B cell (primary cell): ENCODE measurements at regions not wholly inside any gene's neighbourhood (a gene's known extent, or its start where the extent isn't known, plus 50 kb on each side); places are given as distances from the start of the nearest gene placed in this dataset.
"Not testable (repeated sequence)": the region's sequence is repeated elsewhere in the genome, so short reads cannot be mapped to it uniquely, and the experiment has no call there.

Source experiments
- ATAC-seq: fragments of 200-7000 bp; cut with Tn5 transposase; one replicate; pipeline ENCODE4 v1.10.0; 2021; ENCODE audit warnings: low read depth, mild to moderate bottlenecking, moderate number of reproducible peaks, moderate library complexity
- CTCF ChIA-PET: fragments of 350-600 bp; sonication (Branson Sonifier 250); formaldehyde crosslinking; loops from one replicate; lab custom pipeline; 2021; ENCODE audit warnings: antibody characterized with exemption, inconsistent platforms; lab: Charles Lee
- POLR2A ChIA-PET: fragments of 350-600 bp; sonication (Branson Sonifier 250); formaldehyde crosslinking; loops from one replicate; lab custom pipeline; 2021; ENCODE audit warnings: antibody characterized with exemption; lab: Charles Lee
- DNase-seq: peaks from one replicate; pipeline ENCODE4 v3.0.0; 2013
- H2AFZ ChIP-seq: 2 replicates; pipeline ENCODE4 v1.6.1; 2012; ENCODE audit warnings: mild to moderate bottlenecking, low read depth, low read length; ENCODE audit not compliant: insufficient read depth, poor library complexity, severe bottlenecking
- H3K27ac ChIP-seq, 2 donors: 1 replicate in 1 of 2; 2 replicates in 1 of 2; pipeline ENCODE4 v1.5.1; 2012 to 2013; ENCODE audit warnings: low read length in 2 of 2, mild to moderate bottlenecking in 2 of 2, moderate library complexity in 1 of 2
- H3K27me3 ChIP-seq, 4 experiments: fragments of 200-600 bp in 1 of 4; sonication (generic) in 1 of 4; replicated peaks in 1 of 4; 1 replicate in 2 of 4; 2 replicates in 2 of 4; pipeline versions ENCODE4 v1.6.1 to v1.7.0; 2013 to 2016; ENCODE audit warnings: low read length in 3 of 4, mild to moderate bottlenecking in 2 of 4, mixed read lengths in 1 of 4, moderate library complexity in 1 of 4; ENCODE audit not compliant: insufficient read depth in 4 of 4, control insufficient read depth in 3 of 4; ENCODE audit errors: control extremely low read depth in 1 of 4
- H3K36me3 ChIP-seq, 2 experiments: replicated peaks in 1 of 2; 1 replicate in 1 of 2; 2 replicates in 1 of 2; pipeline versions ENCODE4 v1.6.1 to v1.7.1; 2013; ENCODE audit warnings: low read length in 1 of 2; ENCODE audit not compliant: insufficient read depth in 2 of 2, control insufficient read depth in 1 of 2; ENCODE audit errors: control extremely low read depth in 1 of 2, extremely low read depth in 1 of 2
- H3K4me1 ChIP-seq, 2 donors: fragments of 200-600 bp in 1 of 2; sonication (generic) in 1 of 2; 1 replicate in 1 of 2; 2 replicates in 1 of 2; pipeline versions ENCODE4 v1.5.1 to v1.6.1; 2013 to 2017; ENCODE audit warnings: low read length in 2 of 2; ENCODE audit not compliant: control insufficient read depth in 2 of 2, insufficient read depth in 2 of 2
- H3K4me2 ChIP-seq: replicated peaks from 2 replicates; pipeline ENCODE3; 2012; ENCODE audit warnings: mild to moderate bottlenecking, low read depth, low read length; ENCODE audit not compliant: poor library complexity, severe bottlenecking
- H3K4me3 ChIP-seq, 5 experiments: fragments of 200-600 bp in 1 of 5; sonication (generic) in 1 of 5; 1 replicate in 3 of 5; 2 replicates in 2 of 5; pipeline versions ENCODE4 v1.5.1 to v1.7.0; 2011 to 2016; ENCODE audit warnings: low read length in 4 of 5, mild to moderate bottlenecking in 4 of 5, low read depth in 2 of 5, control low read depth in 1 of 5, moderate library complexity in 1 of 5; ENCODE audit not compliant: insufficient read depth in 1 of 5; ENCODE audit errors: control extremely low read depth in 1 of 5, extremely low read depth in 1 of 5
- H3K79me2 ChIP-seq: fragments of 200-600 bp; sonication (generic); one replicate; pipeline ENCODE4 v1.6.0; 2016; ENCODE audit warnings: low read length; ENCODE audit not compliant: control insufficient read depth, insufficient read depth
- H3K9ac ChIP-seq: fragments of 200-600 bp; sonication (generic); 2 replicates; pipeline ENCODE4 v1.6.1; 2017; ENCODE audit warnings: mild to moderate bottlenecking, low read length, moderate library complexity
- H3K9me3 ChIP-seq, 3 donors: one replicate each; pipeline versions ENCODE4 v1.6.1 to v1.7.1; 2013; ENCODE audit warnings: low read length in 2 of 3; ENCODE audit not compliant: control insufficient read depth in 2 of 3, insufficient read depth in 1 of 3; ENCODE audit errors: control extremely low read depth in 1 of 3
- H4K20me1 ChIP-seq: 2 replicates; pipeline ENCODE4 v1.6.0; 2012; ENCODE audit warnings: mild to moderate bottlenecking, low read length; ENCODE audit not compliant: insufficient read depth, control insufficient read depth, poor library complexity, severe bottlenecking
- H3K27ac Mint-ChIP-seq: one replicate; pipeline ENCODE4 v1.8.0; 2021; ENCODE audit warnings: mixed read lengths
- H3K27me3 Mint-ChIP-seq: one replicate; pipeline ENCODE4 v1.8.0; 2021; ENCODE audit warnings: mixed read lengths
- H3K4me1 Mint-ChIP-seq: one replicate; pipeline ENCODE4 v1.8.0; 2021; ENCODE audit warnings: mixed read lengths
- H3K4me3 Mint-ChIP-seq: one replicate; pipeline ENCODE4 v1.8.0; 2021; ENCODE audit warnings: mixed read lengths
- H3K9me3 Mint-ChIP-seq: one replicate; pipeline ENCODE4 v1.8.0; 2022; ENCODE audit warnings: mixed read lengths; ENCODE audit not compliant: insufficient read depth
- EZH2 ChIP-seq: IDR thresholded peaks from 2 replicates; pipeline ENCODE4 v1.6.1; 2012; ENCODE audit warnings: borderline replicate concordance, low read depth, mild to moderate bottlenecking, moderate library complexity, low read length; ENCODE audit not compliant: insufficient read depth, poor library complexity, severe bottlenecking
- WGBS: methylation state at CpG from one replicate; pipeline ENCODE4 v1.1.5; 2013; ENCODE audit warnings: missing lambda C conversion rate; ENCODE audit not compliant: insufficient coverage; 5-methylcytosine and 5-hydroxymethylcytosine counted together
- intact Hi-C: fragments of 100-400 bp; cut with micrococcal nuclease; formaldehyde crosslinking; loops from one replicate; pipeline ENCODE4 v1.10.0; 2022
- TF ChIP-seq, protein P1 (sequence below): fragments of 200-600 bp; IDR thresholded peaks from one replicate; pipeline ENCODE4 v1.8.0; 2022; ENCODE audit warnings: antibody characterized with exemption, mild to moderate bottlenecking

DNA sequence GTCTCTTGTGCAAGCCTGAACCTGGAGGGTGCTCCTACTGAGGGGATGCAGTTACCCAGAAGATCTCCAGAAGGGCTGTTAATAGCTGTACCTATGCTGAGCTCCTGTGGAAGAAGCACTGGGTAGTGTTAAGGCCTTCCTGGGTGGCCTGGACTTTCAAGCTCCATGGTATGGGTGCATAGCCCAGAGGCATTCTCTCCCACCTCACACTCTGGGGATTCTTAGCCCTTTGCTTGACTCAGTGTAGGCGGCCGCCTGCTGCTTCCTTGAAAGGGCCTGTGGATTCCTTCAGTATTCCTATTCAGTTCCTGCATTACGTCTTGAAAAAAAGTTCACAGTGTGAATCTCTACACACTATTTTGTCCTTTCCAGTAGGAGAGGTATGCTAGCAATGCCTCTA, 235.7 kb upstream of the MAGEB16 start:
- Histone ChIP-seq H3K27me3 (no peaks in the 10 kb centered on the region), H4K20me1 (no peaks in the 10 kb centered on the region), H2AFZ (no peak overlapping the region), H3K4me1 (no peaks in the 10 kb centered on the region), H3K27ac (no peak overlapping the region), H3K4me2 (no peak overlapping the region), H3K4me3 (no peak overlapping the region), H3K9me3 (no peaks in the 10 kb centered on the region), H3K79me2 (no peaks in the 10 kb centered on the region), H3K9ac (no peak overlapping the region), H3K36me3 (no peaks in the 10 kb centered on the region)
- H3K27me3 Mint-ChIP-seq: no peaks in the 10 kb centered on the region
- no peak for ATAC-seq
- intact Hi-C loops: no loop called here
- no peak overlapping the region for H3K4me3 Mint-ChIP-seq
- no peak overlapping the region for H3K27ac Mint-ChIP-seq
- POLR2A ChIA-PET: no interaction called here
- H3K9me3 Mint-ChIP-seq: no peaks in the 10 kb centered on the region
- no peaks in the 10 kb centered on the region for H3K4me1 Mint-ChIP-seq
- WGBS: no CpG with 5 or more reads among the region's 3 CpGs
- no peak for DNase-seq
- CTCF ChIA-PET: no interaction called here
- TF ChIP-seq, protein P1, sequence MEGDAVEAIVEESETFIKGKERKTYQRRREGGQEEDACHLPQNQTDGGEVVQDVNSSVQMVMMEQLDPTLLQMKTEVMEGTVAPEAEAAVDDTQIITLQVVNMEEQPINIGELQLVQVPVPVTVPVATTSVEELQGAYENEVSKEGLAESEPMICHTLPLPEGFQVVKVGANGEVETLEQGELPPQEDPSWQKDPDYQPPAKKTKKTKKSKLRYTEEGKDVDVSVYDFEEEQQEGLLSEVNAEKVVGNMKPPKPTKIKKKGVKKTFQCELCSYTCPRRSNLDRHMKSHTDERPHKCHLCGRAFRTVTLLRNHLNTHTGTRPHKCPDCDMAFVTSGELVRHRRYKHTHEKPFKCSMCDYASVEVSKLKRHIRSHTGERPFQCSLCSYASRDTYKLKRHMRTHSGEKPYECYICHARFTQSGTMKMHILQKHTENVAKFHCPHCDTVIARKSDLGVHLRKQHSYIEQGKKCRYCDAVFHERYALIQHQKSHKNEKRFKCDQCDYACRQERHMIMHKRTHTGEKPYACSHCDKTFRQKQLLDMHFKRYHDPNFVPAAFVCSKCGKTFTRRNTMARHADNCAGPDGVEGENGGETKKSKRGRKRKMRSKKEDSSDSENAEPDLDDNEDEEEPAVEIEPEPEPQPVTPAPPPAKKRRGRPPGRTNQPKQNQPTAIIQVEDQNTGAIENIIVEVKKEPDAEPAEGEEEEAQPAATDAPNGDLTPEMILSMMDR: no peak
- no peak for TF ChIP-seq EZH2

DNA sequence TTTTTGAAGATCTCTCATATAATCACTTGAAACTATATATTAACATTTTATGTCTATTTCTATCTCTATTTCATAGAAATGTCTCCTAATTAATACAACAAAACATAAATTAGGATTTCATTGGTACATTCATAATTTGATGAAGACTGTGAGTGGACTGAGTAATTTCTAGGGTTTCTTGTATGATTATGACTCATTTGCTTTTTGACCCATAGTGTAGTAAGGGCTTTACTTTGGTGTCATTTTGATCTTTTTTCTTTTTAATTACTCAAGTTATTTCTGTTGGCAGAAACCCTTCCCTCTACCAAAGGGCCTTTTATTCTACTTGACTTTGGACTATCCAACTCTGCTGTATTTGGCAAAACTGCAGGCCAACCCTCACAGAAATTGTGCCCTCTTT, 207.9 kb upstream of the MAGEB16 start:
- no peak overlapping the region for H3K9ac ChIP-seq

DNA sequence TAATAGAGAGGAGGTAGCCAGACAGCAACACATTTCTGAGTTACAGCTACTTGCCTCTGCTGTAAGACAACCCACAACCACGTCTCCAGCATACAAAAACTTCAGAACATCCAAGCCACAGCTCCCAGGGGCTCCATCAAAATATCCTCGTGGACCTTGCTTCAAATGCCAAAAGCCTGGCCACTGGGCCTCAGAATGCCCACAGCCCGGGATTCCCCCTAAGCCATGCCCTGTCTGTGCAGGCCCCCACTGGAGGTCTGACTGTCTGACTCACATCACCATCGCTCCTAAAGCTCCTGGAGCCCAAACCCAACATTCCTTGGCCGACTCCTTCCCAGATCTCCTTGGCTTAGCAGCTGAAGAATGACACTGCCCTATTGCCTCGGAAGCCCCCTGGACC, 186.6 kb upstream of the MAGEB16 start:
- ATAC-seq, H3K9me3 Mint-ChIP-seq, H3K36me3 ChIP-seq, H3K27ac ChIP-seq, H3K4me3 ChIP-seq, H4K20me1 ChIP-seq, intact Hi-C loops, DNase-seq, H3K4me2 ChIP-seq, POLR2A ChIA-PET, H3K79me2 ChIP-seq, CTCF ChIA-PET, H3K4me1 ChIP-seq, H3K27ac Mint-ChIP-seq, H3K9me3 ChIP-seq, H3K4me1 Mint-ChIP-seq, H3K4me3 Mint-ChIP-seq, H3K27me3 ChIP-seq, H3K27me3 Mint-ChIP-seq, H2AFZ ChIP-seq, H3K9ac ChIP-seq: not testable (repeated sequence)
- 70% methylated on average over 2 of the region's 6 CpGs for WGBS

More for the DNA sequence above, 207.9 kb upstream of the MAGEB16 start:
- no peaks in the 10 kb centered on the region for H3K27me3 Mint-ChIP-seq
- H3K4me1 Mint-ChIP-seq: no peaks in the 10 kb centered on the region
- H3K4me3 Mint-ChIP-seq: no peak overlapping the region
- Histone ChIP-seq H3K36me3 (no peaks in the 10 kb centered on the region), H3K27ac (no peak overlapping the region), H3K4me2 (no peak overlapping the region), H4K20me1 (no peaks in the 10 kb centered on the region), H3K4me1 (no peaks in the 10 kb centered on the region), H3K4me3 (no peak overlapping the region), H3K9me3 (no peaks in the 10 kb centered on the region), H3K79me2 (no peaks in the 10 kb centered on the region), H2AFZ (no peak overlapping the region), H3K27me3 (no peaks in the 10 kb centered on the region)
- ChIA-PET CTCF (no interaction called here), POLR2A (no interaction called here)
- H3K27ac Mint-ChIP-seq: no peak overlapping the region
- ATAC-seq: no peak
- DNase-seq: no peak
- no peak for TF ChIP-seq EZH2
- TF ChIP-seq, protein P1: no peak
- intact Hi-C loops: no loop called here
- H3K9me3 Mint-ChIP-seq: no peaks in the 10 kb centered on the region
